Caco-2 (cell line): ENCODE measurements at regions not wholly inside any gene's neighbourhood (a gene's known extent, or its start where the extent isn't known, plus 50 kb on each side); places are given as distances from the start of the nearest gene placed in this dataset.

Source experiments
- BruUV-seq: library from RNA; stranded (reverse); fragments of 400-500 nt; replicated peaks from 2 replicates; lab custom pipeline; 2021; lab: Mats Ljungman, UMichigan
- CTCF ChIA-PET: fragments of 300-600 bp; sonication (Branson Sonifier 250); formaldehyde crosslinking; loops from one replicate; lab custom pipeline; 2022; ENCODE audit warnings: antibody characterized with exemption; lab: Charles Lee
- POLR2A ChIA-PET: fragments of 300-600 bp; sonication (Branson Sonifier 250); formaldehyde crosslinking; loops from one replicate; lab custom pipeline; 2022; ENCODE audit warnings: antibody characterized with exemption; lab: Charles Lee
- DNase-seq, 2 experiments: peaks; one replicate each; pipeline versions ENCODE4 v3.0.0 to v3.0.0-alpha.2; 2020 to 2022
- H3K27me3 ChIP-seq: replicated peaks from 2 replicates; pipeline ENCODE4 v1.6.0; 2011; ENCODE audit warnings: low read length; ENCODE audit not compliant: control insufficient read depth, insufficient read depth
- H3K36me3 ChIP-seq: 2 replicates; pipeline ENCODE4 v1.5.1; 2011; ENCODE audit warnings: low read length; ENCODE audit not compliant: control insufficient read depth, insufficient read depth
- H3K4me1 ChIP-seq: fragments of 250-450 bp; sonication (Bioruptor Pico); 2 replicates; pipeline ENCODE4 v1.5.1; 2020; ENCODE audit warnings: mild to moderate bottlenecking
- H3K4me3 ChIP-seq: 2 replicates; pipeline ENCODE4 v1.5.1; 2011; ENCODE audit warnings: low read depth, mild to moderate bottlenecking, control low read depth, low read length
- H3K9me3 ChIP-seq: fragments of 250-450 bp; sonication (Bioruptor Pico); 2 replicates; pipeline ENCODE4 v1.5.1; 2020; ENCODE audit warnings: mild to moderate bottlenecking, moderate library complexity
- H3K27ac Mint-ChIP-seq: one replicate; pipeline ENCODE4 v1.8.0; 2022; ENCODE audit warnings: mixed read lengths; ENCODE audit not compliant: unreplicated experiment
- H3K27me3 Mint-ChIP-seq: one replicate; pipeline ENCODE4 v1.8.0; 2022; ENCODE audit warnings: mixed read lengths; ENCODE audit not compliant: insufficient read depth, unreplicated experiment
- H3K36me3 Mint-ChIP-seq: one replicate; pipeline ENCODE4 v1.8.0; 2022; ENCODE audit warnings: mild to moderate bottlenecking, mixed read lengths; ENCODE audit not compliant: insufficient read depth, unreplicated experiment
- H3K4me1 Mint-ChIP-seq: one replicate; pipeline ENCODE4 v1.8.0; 2022; ENCODE audit warnings: low read depth, mixed read lengths; ENCODE audit not compliant: unreplicated experiment
- H3K4me3 Mint-ChIP-seq: one replicate; pipeline ENCODE4 v1.8.0; 2022; ENCODE audit warnings: mild to moderate bottlenecking, moderate library complexity, mixed read lengths; ENCODE audit not compliant: unreplicated experiment
- H3K9me3 Mint-ChIP-seq: one replicate; pipeline ENCODE4 v1.8.0; 2022; ENCODE audit warnings: mixed read lengths; ENCODE audit not compliant: unreplicated experiment
- intact Hi-C: fragments of 100-400 bp; cut with micrococcal nuclease; formaldehyde crosslinking; loops from one replicate; pipeline ENCODE4 v1.10.0; 2022; ENCODE audit not compliant: unreplicated experiment
- TF ChIP-seq, protein P1 (sequence below), 2 experiments: fragments of 200-600 bp in 1 of 2; IDR thresholded peaks; 1 replicate in 1 of 2; 2 replicates in 1 of 2; pipeline versions ENCODE4 v1.5.1 to v1.8.0; 2011 to 2022; ENCODE audit warnings: antibody characterized with exemption in 1 of 2, control low read depth in 1 of 2, inconsistent platforms in 1 of 2, low read depth in 1 of 2, low read length in 1 of 2, mild to moderate bottlenecking in 1 of 2, moderate library complexity in 1 of 2; ENCODE audit not compliant: insufficient read depth in 1 of 2, severe bottlenecking in 1 of 2, unreplicated experiment in 1 of 2

DNA sequence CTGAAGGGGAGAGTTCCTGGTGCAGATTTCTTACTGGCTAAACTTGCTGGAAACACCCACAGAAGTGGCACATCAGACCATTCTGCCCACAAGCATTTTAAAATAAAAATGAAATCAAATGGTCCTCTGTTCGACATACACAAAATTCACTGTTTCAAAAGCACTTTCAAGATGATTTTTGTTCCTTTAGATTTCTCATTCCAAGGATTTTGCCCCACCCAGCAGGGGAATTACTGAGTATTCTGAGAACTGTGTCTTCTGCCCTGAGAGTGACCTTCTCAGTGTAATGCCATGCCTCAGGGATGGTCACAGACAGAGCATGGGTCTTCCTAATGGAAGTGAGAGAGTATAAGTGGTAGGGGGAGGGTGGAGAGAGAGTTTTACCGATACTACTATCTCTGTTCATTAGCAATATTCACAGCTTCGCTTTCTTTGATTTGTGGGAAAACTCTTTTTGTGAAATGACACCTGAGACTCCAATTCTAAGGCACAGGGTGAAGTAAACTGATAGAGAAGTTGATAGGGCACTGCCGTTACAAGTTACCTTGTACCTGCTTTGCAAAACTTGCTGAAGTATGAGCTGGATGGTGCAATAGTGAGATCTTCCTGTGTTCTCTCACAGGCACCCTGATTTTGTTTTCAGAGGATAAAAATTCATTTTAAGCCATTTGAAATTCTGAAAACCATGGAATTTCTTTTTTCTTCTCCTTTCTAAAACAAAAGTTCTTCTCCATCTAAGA is 95.8 kb upstream of the CD180 start:
- ChIA-PET POLR2A (no interaction called here), CTCF (no interaction called here)
- H3K4me1 Mint-ChIP-seq: no peaks in the 10 kb centered on the region
- H3K4me1 ChIP-seq: no peaks in the 10 kb centered on the region
- H3K27me3 ChIP-seq: no peaks in the 10 kb centered on the region
- TF ChIP-seq, protein P1, sequence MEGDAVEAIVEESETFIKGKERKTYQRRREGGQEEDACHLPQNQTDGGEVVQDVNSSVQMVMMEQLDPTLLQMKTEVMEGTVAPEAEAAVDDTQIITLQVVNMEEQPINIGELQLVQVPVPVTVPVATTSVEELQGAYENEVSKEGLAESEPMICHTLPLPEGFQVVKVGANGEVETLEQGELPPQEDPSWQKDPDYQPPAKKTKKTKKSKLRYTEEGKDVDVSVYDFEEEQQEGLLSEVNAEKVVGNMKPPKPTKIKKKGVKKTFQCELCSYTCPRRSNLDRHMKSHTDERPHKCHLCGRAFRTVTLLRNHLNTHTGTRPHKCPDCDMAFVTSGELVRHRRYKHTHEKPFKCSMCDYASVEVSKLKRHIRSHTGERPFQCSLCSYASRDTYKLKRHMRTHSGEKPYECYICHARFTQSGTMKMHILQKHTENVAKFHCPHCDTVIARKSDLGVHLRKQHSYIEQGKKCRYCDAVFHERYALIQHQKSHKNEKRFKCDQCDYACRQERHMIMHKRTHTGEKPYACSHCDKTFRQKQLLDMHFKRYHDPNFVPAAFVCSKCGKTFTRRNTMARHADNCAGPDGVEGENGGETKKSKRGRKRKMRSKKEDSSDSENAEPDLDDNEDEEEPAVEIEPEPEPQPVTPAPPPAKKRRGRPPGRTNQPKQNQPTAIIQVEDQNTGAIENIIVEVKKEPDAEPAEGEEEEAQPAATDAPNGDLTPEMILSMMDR (IDR thresholded peaks at IDR 0.05; ENCODE audit: insufficient read depth in 1 of 2, low read depth in 1 of 2, low read length in 1 of 2, severe bottlenecking in 1 of 2, unreplicated experiment in 1 of 2): no peak
- H3K36me3 Mint-ChIP-seq: no peaks in the 10 kb centered on the region
- no peaks in the 10 kb centered on the region for H3K9me3 Mint-ChIP-seq
- H3K27me3 Mint-ChIP-seq: peaks cover 6% of the 10 kb centered on the region
- no peak overlapping the region for H3K27ac Mint-ChIP-seq
- DNase-seq: no peak
- H3K36me3 ChIP-seq: no peaks in the 10 kb centered on the region
- no TSS peak for BruUV-seq
- no peak overlapping the region for H3K4me3 ChIP-seq
- intact Hi-C loops: loop anchor here (5.0 kb wide), 1 partner anchor 45 kb away; no protein-coding TSS in a partner anchor
- H3K4me3 Mint-ChIP-seq: no peak overlapping the region
- H3K9me3 ChIP-seq: no peaks in the 10 kb centered on the region

DNA sequence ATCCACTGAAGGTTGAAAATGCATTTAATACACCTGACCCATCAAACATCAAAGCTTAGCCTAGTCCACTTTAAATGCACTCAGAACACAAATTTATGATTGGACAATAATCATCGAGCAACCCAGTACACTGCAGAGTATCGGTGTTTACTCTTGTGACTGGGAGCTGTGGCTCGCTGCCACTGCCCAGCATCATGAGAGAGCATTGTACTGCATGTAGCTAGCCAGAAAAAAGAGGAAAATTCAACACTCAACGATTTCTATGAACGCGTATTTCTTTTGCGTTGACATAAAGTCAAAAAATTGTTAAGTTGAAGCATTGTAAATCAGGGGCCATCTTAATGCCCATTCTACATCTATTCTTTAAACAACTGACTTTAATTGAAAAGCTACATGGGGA is 95.1 kb upstream of the CD180 start:
- H3K4me1 ChIP-seq: peaks cover 3% of the 10 kb centered on the region; the same call in 1 of the 2 replicates
- Mint-ChIP-seq H3K4me3 (no peak overlapping the region), H3K27ac (no peak overlapping the region), H3K4me1 (peaks cover 2% of the 10 kb centered on the region), H3K36me3 (no peaks in the 10 kb centered on the region), H3K9me3 (no peaks in the 10 kb centered on the region), H3K27me3 (peaks cover 6% of the 10 kb centered on the region)
- H3K4me3 ChIP-seq: no peak overlapping the region
- H3K36me3 ChIP-seq: no peaks in the 10 kb centered on the region
- ChIA-PET CTCF (no interaction called here), POLR2A (no interaction called here)
- TF ChIP-seq, protein P1 (IDR thresholded peaks at IDR 0.05; ENCODE audit: insufficient read depth in 1 of 2, low read depth in 1 of 2, low read length in 1 of 2, severe bottlenecking in 1 of 2, unreplicated experiment in 1 of 2): no peak
- BruUV-seq: no TSS peak
- no peaks in the 10 kb centered on the region for H3K27me3 ChIP-seq
- intact Hi-C loops: loop anchor here (5.0 kb wide), 1 partner anchor 44 kb away; no protein-coding TSS in a partner anchor
- no peaks in the 10 kb centered on the region for H3K9me3 ChIP-seq
- DNase-seq: no peak

DNA sequence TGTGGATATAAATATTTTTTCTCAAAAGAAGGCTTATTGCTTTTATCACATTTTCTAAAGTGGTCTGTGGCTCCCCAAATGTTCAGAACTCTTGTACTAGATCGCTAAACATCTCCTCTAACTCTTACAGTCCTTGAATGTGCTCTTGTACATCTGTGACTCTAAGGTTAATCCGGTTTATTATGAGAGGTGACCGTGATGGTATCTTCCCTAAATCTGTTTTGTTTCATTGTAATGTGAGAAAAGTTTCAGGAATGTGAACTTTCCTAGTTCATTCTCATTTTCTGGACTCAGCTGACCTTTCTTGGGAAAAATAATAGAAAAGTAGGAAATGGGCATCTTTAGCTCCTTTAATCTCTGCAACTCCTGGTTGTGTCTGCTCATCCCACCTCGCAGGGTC is 94.5 kb upstream of the CD180 start:
- no TSS peak for BruUV-seq
- ChIA-PET CTCF (no interaction called here), POLR2A (no interaction called here)
- H3K9me3 Mint-ChIP-seq: no peaks in the 10 kb centered on the region
- Histone ChIP-seq H3K36me3 (no peaks in the 10 kb centered on the region), H3K9me3 (no peaks in the 10 kb centered on the region), H3K4me1 (peaks cover 9% of the 10 kb centered on the region; the same call in 1 of the 2 replicates), H3K27me3 (no peaks in the 10 kb centered on the region), H3K4me3 (no peak overlapping the region)
- intact Hi-C loops: loop anchor here (5.0 kb wide), 1 partner anchor 44 kb away; no protein-coding TSS in a partner anchor
- TF ChIP-seq, protein P1 (IDR thresholded peaks at IDR 0.05; ENCODE audit: insufficient read depth in 1 of 2, low read depth in 1 of 2, low read length in 1 of 2, severe bottlenecking in 1 of 2, unreplicated experiment in 1 of 2): no peak
- H3K27ac Mint-ChIP-seq: no peak overlapping the region
- DNase-seq: no peak
- H3K36me3 Mint-ChIP-seq: no peaks in the 10 kb centered on the region
- H3K4me3 Mint-ChIP-seq: no peak overlapping the region
- H3K27me3 Mint-ChIP-seq: peaks cover 6% of the 10 kb centered on the region
- H3K4me1 Mint-ChIP-seq: peaks cover 8% of the 10 kb centered on the region
